D721Med (cell line): ENCODE measurements at regions not wholly inside any gene's neighbourhood (a gene's known extent, or its start where the extent isn't known, plus 50 kb on each side); places are given as distances from the start of the nearest gene placed in this dataset.

Source experiments
- DNase-seq: peaks from one replicate; pipeline ENCODE4 v3.0.0; 2011; ENCODE audit warnings: low spot score; ENCODE audit not compliant: insufficient read length
- FAIRE-seq: peaks from 2 replicates; lab custom pipeline; 2011; peaks lifted over from hg19 to GRCh38; lab: Jason Lieb, UNC
- CTCF ChIP-seq: IDR thresholded peaks from 2 replicates; pipeline ENCODE4 v1.5.1; 2012; ENCODE audit warnings: mild to moderate bottlenecking, control low read depth; ENCODE audit not compliant: insufficient read depth; ENCODE audit errors: missing control alignments

GRCh38 chr4:159900562-159900961, 797.7 kb downstream of the RAPGEF2 start:
- no peak for FAIRE-seq
- no peak for DNase-seq
- TF ChIP-seq CTCF, result no peak

- no peak for TF ChIP-seq CTCF
- FAIRE-seq (no peak), DNase-seq (no peak)
Observed at GRCh38 chr4:159902648-159903047, 799.8 kb downstream of the RAPGEF2 start.

- FAIRE-seq, result no peak
Observed at GRCh38 chr4:159904906-159905305, 802.0 kb downstream of the RAPGEF2 start.

GRCh38 chr4:159906051-159906450, 803.2 kb downstream of the RAPGEF2 start:
- TF ChIP-seq CTCF, result no peak
- no peak for FAIRE-seq
- no peak for DNase-seq

More at GRCh38 chr4:159904906-159905305, 802.0 kb downstream of the RAPGEF2 start:
- TF ChIP-seq CTCF, result no peak
- DNase-seq, result no peak

GRCh38 chr4:159906517-159906916, 803.6 kb downstream of the RAPGEF2 start:
- no peak for FAIRE-seq
- no peak for TF ChIP-seq CTCF
- no peak for DNase-seq

GRCh38 chr4:159910721-159911120, 807.8 kb downstream of the RAPGEF2 start:
- TF ChIP-seq CTCF, result no peak
- FAIRE-seq (no peak), DNase-seq (no peak)

- DNase-seq (no peak), FAIRE-seq (no peak)
- TF ChIP-seq CTCF, result no peak
Observed at GRCh38 chr4:159922119-159922518, 819.2 kb downstream of the RAPGEF2 start.
